Mucosa of rectum (tissue), 2 donors: ENCODE measurements at regions not wholly inside any gene's neighbourhood (a gene's known extent, or its start where the extent isn't known, plus 50 kb on each side); places are given as distances from the start of the nearest gene placed in this dataset.

Experiments
- H3K27ac ChIP-seq, 2 donors: one replicate each; pipeline ENCODE4 v1.7.0; 2013; ENCODE audit warnings: inconsistent platforms in 2 of 2, low read depth in 2 of 2, low read length in 2 of 2
- H3K27me3 ChIP-seq, 2 donors: one replicate each; pipeline ENCODE4 v1.7.0; 2013; ENCODE audit warnings: low read length in 2 of 2; ENCODE audit not compliant: control insufficient read depth in 2 of 2, insufficient read depth in 2 of 2
- H3K36me3 ChIP-seq, 2 donors: one replicate each; pipeline ENCODE4 v1.7.0; 2013; ENCODE audit warnings: low read length in 2 of 2; ENCODE audit not compliant: control insufficient read depth in 2 of 2, insufficient read depth in 2 of 2
- H3K4me1 ChIP-seq, 2 donors: one replicate each; pipeline ENCODE4 v1.7.0; 2013; ENCODE audit warnings: low read length in 2 of 2, mild to moderate bottlenecking in 1 of 2; ENCODE audit not compliant: control insufficient read depth in 2 of 2, insufficient read depth in 2 of 2
- H3K4me3 ChIP-seq, 2 donors: one replicate each; pipeline ENCODE4 v1.7.0; 2013; ENCODE audit warnings: low read length in 2 of 2
- H3K9ac ChIP-seq, 2 donors: one replicate each; pipeline ENCODE4 v1.7.0; 2013; ENCODE audit warnings: low read length in 2 of 2, low read depth in 1 of 2, mild to moderate bottlenecking in 1 of 2
- H3K9me3 ChIP-seq, 2 donors: one replicate each; pipeline ENCODE4 v1.7.0; 2013; ENCODE audit warnings: low read length in 2 of 2; ENCODE audit not compliant: control insufficient read depth in 2 of 2
- donor health status: healthy.
- donor health status: Normal muscosa, but diverticular disease.

GRCh38 chr2:198753101-198753500 lies 704.6 kb downstream of the SATB2 start:
- H3K4me1 ChIP-seq: peaks cover 0 to 5% of the 10 kb centered on the region in 2 donors
- H3K36me3 ChIP-seq: no peaks in the 10 kb centered on the region
- H3K4me3 ChIP-seq: no peak overlapping the region
- no peaks in the 10 kb centered on the region for H3K9me3 ChIP-seq
- no peak overlapping the region for H3K9ac ChIP-seq
- no peaks in the 10 kb centered on the region for H3K27me3 ChIP-seq
- H3K27ac ChIP-seq: no peak overlapping the region

DNA sequence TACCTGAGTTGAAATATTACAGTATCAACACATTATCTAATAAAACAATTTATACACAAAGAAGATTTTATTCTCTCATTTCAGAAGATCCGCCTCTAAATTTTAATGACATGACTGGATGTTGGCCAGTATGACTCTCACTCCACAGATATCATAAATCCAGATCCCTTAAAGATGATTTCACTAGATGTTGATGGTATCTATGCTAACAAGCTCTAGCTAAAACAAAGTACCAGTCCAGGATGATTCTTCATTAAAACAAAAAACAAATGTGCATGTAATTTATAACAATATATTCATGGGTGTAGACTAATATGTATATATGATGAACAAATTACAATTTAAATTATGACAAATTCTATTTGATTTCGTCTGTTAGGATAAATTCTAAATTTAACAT lies 708.4 kb downstream of the SATB2 start:
- Histone ChIP-seq H3K4me3 (no peak overlapping the region), H3K27ac (no peak overlapping the region), H3K36me3 (no peaks in the 10 kb centered on the region), H3K9me3 (no peaks in the 10 kb centered on the region), H3K4me1 (no peaks in the 10 kb centered on the region), H3K9ac (no peak overlapping the region), H3K27me3 (no peaks in the 10 kb centered on the region)

GRCh38 chr2:198731842-198732399 lies 725.8 kb downstream of the SATB2 start:
- Histone ChIP-seq H3K9me3 (no peaks in the 10 kb centered on the region), H3K36me3 (no peaks in the 10 kb centered on the region), H3K4me3 (no peak overlapping the region), H3K27ac (no peak overlapping the region), H3K4me1 (no peaks in the 10 kb centered on the region), H3K9ac (no peak overlapping the region), H3K27me3 (no peaks in the 10 kb centered on the region)

DNA sequence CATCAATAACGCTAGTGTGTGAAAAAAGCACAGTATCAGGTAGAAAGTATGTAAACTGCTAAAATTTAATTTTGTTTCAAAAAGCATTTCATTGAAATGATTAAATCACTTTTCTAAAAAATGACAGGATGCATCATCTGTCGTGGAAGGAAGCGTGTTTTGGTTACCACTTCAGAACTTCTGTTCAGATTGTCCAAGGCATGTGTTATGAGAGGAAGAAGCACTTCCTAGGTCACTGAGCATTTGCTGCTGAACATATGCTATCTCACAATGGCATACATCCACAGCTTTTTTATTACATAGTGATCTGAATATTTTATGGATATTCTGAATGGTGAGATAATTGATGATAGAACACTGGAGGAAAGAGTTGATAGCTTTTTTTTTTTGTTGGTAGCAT lies 737.5 kb downstream of the SATB2 start:
- no peak overlapping the region for H3K4me3 ChIP-seq
- no peaks in the 10 kb centered on the region for H3K36me3 ChIP-seq
- H3K4me1 ChIP-seq: no peaks in the 10 kb centered on the region
- no peak overlapping the region for H3K27ac ChIP-seq
- H3K9ac ChIP-seq: no peak overlapping the region
- no peaks in the 10 kb centered on the region for H3K27me3 ChIP-seq
- H3K9me3 ChIP-seq: no peaks in the 10 kb centered on the region

DNA sequence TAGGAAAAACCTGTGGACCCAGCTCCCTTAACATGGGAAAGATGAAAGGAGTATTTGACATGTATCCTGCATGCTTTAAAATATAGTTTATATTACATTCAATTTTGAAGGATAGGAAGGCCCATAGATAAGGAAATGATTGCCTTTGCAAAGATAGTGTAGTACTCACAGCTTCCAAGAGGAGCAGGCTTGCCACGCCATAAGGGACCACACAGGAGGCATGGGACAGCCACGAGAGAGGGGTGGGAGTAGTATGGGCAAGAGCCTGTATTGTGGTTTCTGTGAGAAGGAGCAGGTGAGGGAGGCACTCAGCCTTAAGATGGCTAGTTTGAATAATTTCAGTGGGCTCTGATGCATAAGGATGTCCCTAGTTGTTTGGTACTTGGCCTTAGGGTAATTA lies 740.3 kb downstream of the SATB2 start:
- Histone ChIP-seq H3K9ac (no peak overlapping the region), H3K36me3 (no peaks in the 10 kb centered on the region), H3K27me3 (no peaks in the 10 kb centered on the region), H3K27ac (no peak overlapping the region), H3K9me3 (no peaks in the 10 kb centered on the region), H3K4me3 (no peak overlapping the region), H3K4me1 (no peaks in the 10 kb centered on the region)

DNA sequence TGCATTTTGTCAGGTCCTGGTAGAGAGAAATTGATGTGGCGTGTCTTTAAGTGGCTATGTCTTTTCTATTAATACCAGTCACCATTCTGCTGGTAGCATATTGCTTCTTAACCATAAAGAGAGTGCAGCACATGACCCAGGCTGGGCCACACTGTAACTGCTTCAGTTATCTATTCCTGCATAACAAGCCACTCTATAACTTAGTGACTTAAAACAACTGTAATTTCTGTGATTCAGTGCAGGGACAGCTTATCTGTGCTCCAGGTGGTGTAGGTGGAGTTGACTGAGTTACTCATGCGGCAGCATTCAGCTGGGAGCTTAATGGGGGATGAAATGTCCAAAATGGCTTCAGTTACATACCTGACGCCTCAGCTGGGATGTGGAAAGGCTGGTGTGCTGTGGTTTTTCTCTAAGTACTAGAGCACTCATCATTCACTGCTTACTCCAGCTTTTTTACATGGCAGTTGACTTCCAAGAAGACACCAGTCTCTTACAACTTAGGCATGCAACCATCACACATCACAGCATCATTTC lies 742.4 kb downstream of the SATB2 start:
- H3K4me1 ChIP-seq: no peaks in the 10 kb centered on the region
- no peaks in the 10 kb centered on the region for H3K36me3 ChIP-seq
- H3K9ac ChIP-seq: no peak overlapping the region
- H3K27ac ChIP-seq: no peak overlapping the region
- H3K9me3 ChIP-seq: no peaks in the 10 kb centered on the region
- no peak overlapping the region for H3K4me3 ChIP-seq
- H3K27me3 ChIP-seq: no peaks in the 10 kb centered on the region

GRCh38 chr2:198712485-198712884 lies 745.3 kb downstream of the SATB2 start:
- H3K4me1 ChIP-seq: no peaks in the 10 kb centered on the region

DNA sequence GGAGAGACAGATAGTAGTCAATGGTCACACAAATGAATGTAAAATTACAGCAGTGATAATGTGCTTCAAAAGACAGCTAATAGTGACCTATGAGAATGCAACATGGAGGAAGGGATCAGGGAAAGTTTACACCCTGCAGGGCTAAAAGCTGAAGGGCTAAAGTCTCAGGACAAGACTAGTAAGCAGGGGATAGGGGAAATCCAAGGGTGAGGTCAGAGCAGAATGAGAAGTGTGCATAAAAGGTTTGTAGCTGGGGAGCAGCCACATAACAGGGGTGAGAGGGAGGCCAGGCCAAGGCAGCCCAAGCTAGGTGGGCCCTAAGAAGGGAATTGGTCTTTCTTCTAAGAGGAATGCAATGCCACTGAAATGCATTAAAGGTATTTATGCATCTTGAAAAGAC lies 746.3 kb downstream of the SATB2 start:
- H3K4me1 ChIP-seq: peaks cover 4 to 6% of the 10 kb centered on the region in 2 donors
- no peak overlapping the region for H3K4me3 ChIP-seq
- H3K27ac ChIP-seq: no peak overlapping the region
- no peaks in the 10 kb centered on the region for H3K9me3 ChIP-seq
- H3K36me3 ChIP-seq: no peaks in the 10 kb centered on the region
- no peaks in the 10 kb centered on the region for H3K27me3 ChIP-seq
- no peak overlapping the region for H3K9ac ChIP-seq

More at GRCh38 chr2:198712485-198712884, 745.3 kb downstream of the SATB2 start:
- Histone ChIP-seq H3K9me3 (no peaks in the 10 kb centered on the region), H3K27me3 (no peaks in the 10 kb centered on the region), H3K36me3 (no peaks in the 10 kb centered on the region), H3K4me3 (no peak overlapping the region), H3K9ac (no peak overlapping the region), H3K27ac (no peak overlapping the region)

DNA sequence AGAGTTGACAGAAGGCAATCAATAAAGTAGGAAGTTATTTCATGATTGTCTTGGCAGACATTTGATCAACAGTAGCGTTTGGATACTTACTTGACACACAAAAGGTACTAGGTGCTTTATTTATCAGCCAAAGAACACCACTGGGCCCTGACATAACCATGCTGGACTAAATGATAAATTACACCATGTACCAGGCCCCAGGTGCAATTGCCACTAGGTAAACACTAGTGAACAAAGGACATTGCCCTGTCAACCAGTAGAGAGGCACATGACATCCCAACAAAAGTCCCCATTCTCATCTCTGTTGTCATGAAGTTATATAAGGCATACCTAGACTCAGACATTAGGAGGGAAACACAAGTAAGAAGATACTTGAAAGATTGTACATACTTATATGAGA lies 747.2 kb downstream of the SATB2 start:
- no peaks in the 10 kb centered on the region for H3K36me3 ChIP-seq
- H3K27ac ChIP-seq: no peak overlapping the region
- no peaks in the 10 kb centered on the region for H3K9me3 ChIP-seq
- H3K9ac ChIP-seq: no peak overlapping the region
- no peak overlapping the region for H3K4me3 ChIP-seq
- H3K27me3 ChIP-seq: no peaks in the 10 kb centered on the region
- peaks cover 4 to 6% of the 10 kb centered on the region in 2 donors for H3K4me1 ChIP-seq

DNA sequence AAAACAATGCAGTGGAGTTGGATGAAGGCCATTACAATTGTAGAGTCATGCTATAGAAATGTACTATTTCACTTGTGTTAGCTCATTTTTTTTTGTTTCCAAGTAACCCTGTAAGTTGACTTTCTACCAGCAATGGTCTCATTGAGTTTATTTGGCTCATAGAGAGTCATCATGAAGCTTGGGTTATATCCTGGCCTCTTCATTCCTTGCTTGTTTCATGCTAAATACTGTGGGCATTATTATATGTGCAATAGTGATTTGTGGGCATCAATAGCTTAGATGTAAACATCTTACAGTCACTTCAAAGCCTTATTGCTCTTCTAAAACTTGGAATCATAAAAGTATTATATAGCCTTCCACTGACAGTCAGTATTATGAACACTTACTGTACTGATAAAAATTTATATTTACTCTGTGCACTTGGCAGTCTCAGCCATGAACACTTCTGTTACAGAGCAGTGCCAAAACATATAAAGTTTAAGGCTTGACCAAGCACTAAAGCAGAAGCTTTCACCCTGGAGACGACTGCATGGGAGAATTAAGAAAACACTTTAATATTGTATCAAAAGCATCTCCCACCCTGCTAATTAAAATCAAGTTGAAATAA lies 751.2 kb downstream of the SATB2 start:
- no peaks in the 10 kb centered on the region for H3K36me3 ChIP-seq
- H3K27ac ChIP-seq: no peak overlapping the region
- H3K9me3 ChIP-seq: no peaks in the 10 kb centered on the region
- no peak overlapping the region for H3K4me3 ChIP-seq
- no peaks in the 10 kb centered on the region for H3K27me3 ChIP-seq
- peaks cover 4 to 6% of the 10 kb centered on the region in 2 donors for H3K4me1 ChIP-seq
- H3K9ac ChIP-seq: no peak overlapping the region
